HEK293 (cell line): ENCODE measurements at regions not wholly inside any gene's neighbourhood (a gene's known extent, or its start where the extent isn't known, plus 50 kb on each side); places are given as distances from the start of the nearest gene placed in this dataset.

Experiments
- CTCF ChIA-PET: fragments of 350-600 bp; formaldehyde crosslinking; extraction: SDS; loops from one replicate; lab custom pipeline; 2021; ENCODE audit warnings: antibody characterized with exemption; lab: Yijun Ruan, JAX
- POLR2A ChIA-PET: fragments of 300-600 bp; formaldehyde crosslinking; extraction: SDS; loops from one replicate; lab custom pipeline; 2020; ENCODE audit warnings: antibody characterized with exemption, inconsistent platforms; lab: Yijun Ruan, JAX
- H3K27ac ChIP-seq: fragments of 200-500 bp; sonication (Bioruptor generic); 2 replicates; pipeline ENCODE4 v1.5.1; 2014; ENCODE audit warnings: low read depth, low read length, control low read depth, inconsistent platforms; ENCODE audit errors: extremely low read depth
- H3K36me3 ChIP-seq, 2 experiments: fragments of 200-500 bp in 1 of 2; sonication (Bioruptor generic) in 1 of 2; 1 replicate in 1 of 2; 2 replicates in 1 of 2; pipeline ENCODE4 v1.5.1; 2014 to 2017; ENCODE audit warnings: inconsistent platforms in 2 of 2, low read length in 2 of 2; ENCODE audit not compliant: control insufficient read depth in 2 of 2, insufficient read depth in 1 of 2
- H3K4me1 ChIP-seq: fragments of 200-500 bp; sonication (Bioruptor generic); 2 replicates; pipeline ENCODE4 v1.5.1; 2014; ENCODE audit warnings: mild to moderate bottlenecking, low read length, inconsistent platforms; ENCODE audit not compliant: control insufficient read depth, insufficient read depth
- H3K4me3 ChIP-seq: 2 replicates; pipeline ENCODE4 v1.5.1; 2011; ENCODE audit warnings: low read depth, mild to moderate bottlenecking, control low read depth, low read length, moderate library complexity
- H3K9me3 ChIP-seq: fragments of 200-500 bp; sonication (Bioruptor generic); 2 replicates; pipeline ENCODE4 v1.5.1; 2014; ENCODE audit warnings: low read depth, low read length, inconsistent platforms; ENCODE audit not compliant: control insufficient read depth, insufficient read depth
- GLI2 ChIP-seq: fragments of 450-650 bp; formaldehyde crosslinking; IDR thresholded peaks from 2 replicates; pipeline ENCODE4; 2017; ENCODE audit warnings: missing biosample characterization, missing genetic modification characterization, low read depth, borderline replicate concordance
- KLF16 ChIP-seq: fragments of 450-650 bp; formaldehyde crosslinking; IDR thresholded peaks from 2 replicates; pipeline ENCODE4 v1.5.1; 2017; ENCODE audit warnings: missing biosample characterization, missing genetic modification characterization
- ZIC2 ChIP-seq: fragments of 450-650 bp; formaldehyde crosslinking; IDR thresholded peaks from 2 replicates; pipeline ENCODE4 v1.5.1; 2016; ENCODE audit warnings: missing biosample characterization, missing genetic modification characterization
- ZNF10 ChIP-seq: fragments of 450-650 bp; formaldehyde crosslinking; IDR thresholded peaks from 2 replicates; pipeline ENCODE4 v1.5.1; 2017; ENCODE audit warnings: missing biosample characterization, missing genetic modification characterization
- ZNF114 ChIP-seq: fragments of 450-650 bp; formaldehyde crosslinking; IDR thresholded peaks from 2 replicates; pipeline ENCODE4 v1.5.0; 2017; ENCODE audit warnings: missing biosample characterization, missing genetic modification characterization
- ZNF133 ChIP-seq: fragments of 450-650 bp; formaldehyde crosslinking; IDR thresholded peaks from 2 replicates; pipeline ENCODE4 v1.5.1; 2016; ENCODE audit warnings: missing biosample characterization, missing genetic modification characterization
- ZNF214 ChIP-seq: fragments of 450-650 bp; formaldehyde crosslinking; IDR thresholded peaks from 2 replicates; pipeline ENCODE4 v1.5.1; 2017; ENCODE audit warnings: missing biosample characterization, mild to moderate bottlenecking, missing genetic modification characterization, borderline replicate concordance
- ZNF350 ChIP-seq: fragments of 450-650 bp; formaldehyde crosslinking; IDR thresholded peaks from 2 replicates; pipeline ENCODE4 v1.5.0; 2017; ENCODE audit warnings: missing biosample characterization, mild to moderate bottlenecking, missing genetic modification characterization
- ZNF366 ChIP-seq: fragments of 450-650 bp; formaldehyde crosslinking; conservative IDR thresholded peaks from 2 replicates; pipeline ENCODE4 v1.5.1; 2016; ENCODE audit warnings: missing biosample characterization, missing genetic modification characterization
- ZNF394 ChIP-seq: fragments of 450-650 bp; formaldehyde crosslinking; IDR thresholded peaks from 2 replicates; pipeline ENCODE4 v1.5.1; 2016; ENCODE audit warnings: missing biosample characterization, missing genetic modification characterization, mild to moderate bottlenecking, moderate library complexity, borderline replicate concordance
- ZNF510 ChIP-seq: fragments of 450-650 bp; formaldehyde crosslinking; IDR thresholded peaks from 2 replicates; pipeline ENCODE4 v1.5.1; 2018; ENCODE audit warnings: mild to moderate bottlenecking, missing genetic modification characterization, missing biosample characterization; ENCODE audit not compliant: insufficient replicate concordance
- ZNF548 ChIP-seq: fragments of 450-650 bp; formaldehyde crosslinking; IDR thresholded peaks from 2 replicates; pipeline ENCODE4 v1.5.1; 2016; ENCODE audit warnings: missing biosample characterization, missing genetic modification characterization
- ZNF664 ChIP-seq: fragments of 450-650 bp; formaldehyde crosslinking; IDR thresholded peaks from 2 replicates; pipeline ENCODE4 v1.5.1; 2016; ENCODE audit warnings: missing biosample characterization, missing genetic modification characterization
- ZNF701 ChIP-seq: fragments of 450-650 bp; formaldehyde crosslinking; IDR thresholded peaks from 2 replicates; pipeline ENCODE4 v1.5.1; 2016; ENCODE audit warnings: missing biosample characterization, missing genetic modification characterization
- TF ChIP-seq, protein P1 (sequence below): fragments of 450-650 bp; formaldehyde crosslinking; IDR thresholded peaks from 2 replicates; pipeline ENCODE4 v1.5.1; 2016; ENCODE audit warnings: missing biosample characterization, missing genetic modification characterization
- TF ChIP-seq, protein P2 (sequence below): fragments of 450-650 bp; formaldehyde crosslinking; IDR thresholded peaks from 2 replicates; pipeline ENCODE4 v1.5.1; 2016; ENCODE audit warnings: missing biosample characterization, missing genetic modification characterization
- TF ChIP-seq, protein P3 (sequence below): fragments of 450-650 bp; formaldehyde crosslinking; IDR thresholded peaks from 2 replicates; pipeline ENCODE4 v1.5.1; 2017; ENCODE audit warnings: missing biosample characterization, missing genetic modification characterization
- TF ChIP-seq, protein P4 (sequence below): fragments of 450-650 bp; formaldehyde crosslinking; IDR thresholded peaks from 2 replicates; pipeline ENCODE4 v1.5.1; 2016; ENCODE audit warnings: missing biosample characterization, missing genetic modification characterization, low read depth
- TF ChIP-seq, protein P5 (sequence below): fragments of 450-650 bp; formaldehyde crosslinking; IDR thresholded peaks from 2 replicates; pipeline ENCODE4 v1.5.1; 2016; ENCODE audit warnings: missing biosample characterization, missing genetic modification characterization

DNA sequence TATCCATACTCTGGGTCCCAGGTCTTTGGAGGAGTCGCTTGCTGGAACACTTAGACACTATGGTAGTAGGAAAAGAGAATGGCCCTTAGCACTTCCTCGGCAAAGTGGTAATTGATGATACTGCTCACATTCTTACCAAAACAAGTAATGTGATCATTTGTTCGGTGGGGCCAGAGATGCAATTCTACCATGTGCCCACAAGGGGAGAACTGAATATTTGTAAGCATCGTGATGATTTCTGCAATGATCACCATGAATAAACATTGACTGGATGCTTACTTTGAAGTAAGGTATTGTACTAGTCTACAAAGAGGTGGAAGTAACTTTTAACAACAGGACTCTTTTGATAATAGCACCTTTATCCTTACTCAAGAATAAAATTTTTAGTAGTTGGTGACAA is 109.7 kb downstream of the CD8B2 start:
- POLR2A ChIA-PET: no interaction called here
- Histone ChIP-seq H3K9me3 (no peaks in the 10 kb centered on the region), H3K36me3 (no peaks in the 10 kb centered on the region), H3K4me1 (no peaks in the 10 kb centered on the region), H3K4me3 (no peak overlapping the region), H3K27ac (no peak overlapping the region)
- no peak for TF ChIP-seq ZIC2 (tag by site-specific recombination)
- TF ChIP-seq ZNF394 (tag by site-specific recombination): no peak
- TF ChIP-seq ZNF510: no peak
- CTCF ChIA-PET: no interaction called here

DNA sequence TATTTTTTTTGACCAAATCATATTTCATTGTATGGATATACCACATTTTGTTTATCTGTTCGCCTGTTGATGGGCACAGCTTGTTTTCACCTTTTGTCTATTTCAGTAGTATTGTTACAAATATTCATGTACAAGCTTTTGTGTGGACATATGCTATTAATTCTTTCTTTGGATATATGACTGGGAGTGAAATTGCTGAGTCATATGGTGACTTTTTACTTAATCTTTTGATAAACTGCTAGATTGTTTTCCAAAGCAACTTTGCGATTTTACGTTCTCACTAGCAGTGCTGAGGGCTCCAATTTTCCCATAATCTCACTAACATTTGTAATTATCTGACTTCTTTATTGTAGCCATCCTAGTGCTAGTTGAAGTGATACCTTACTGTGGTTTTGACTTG is 112.4 kb downstream of the CD8B2 start:
- Histone ChIP-seq H3K27ac (no peak overlapping the region), H3K4me1 (no peaks in the 10 kb centered on the region), H3K36me3 (no peaks in the 10 kb centered on the region), H3K9me3 (no peaks in the 10 kb centered on the region), H3K4me3 (no peak overlapping the region)
- ChIA-PET CTCF (no interaction called here), POLR2A (no interaction called here)
- TF ChIP-seq KLF16 (tag by site-specific recombination) (no peak), GLI2 (tag by site-specific recombination) (no peak), ZNF114 (no peak), ZNF10 (no peak), ZNF214 (tag by site-specific recombination) (no peak), ZNF664 (no peak), ZNF701 (tag by site-specific recombination) (no peak), ZNF350 (tag by site-specific recombination) (no peak), ZNF133 (tag by site-specific recombination) (no peak), ZNF548 (tag by site-specific recombination) (no peak), ZNF366 (tag by site-specific recombination) (no peak)
- TF ChIP-seq, protein P1, sequence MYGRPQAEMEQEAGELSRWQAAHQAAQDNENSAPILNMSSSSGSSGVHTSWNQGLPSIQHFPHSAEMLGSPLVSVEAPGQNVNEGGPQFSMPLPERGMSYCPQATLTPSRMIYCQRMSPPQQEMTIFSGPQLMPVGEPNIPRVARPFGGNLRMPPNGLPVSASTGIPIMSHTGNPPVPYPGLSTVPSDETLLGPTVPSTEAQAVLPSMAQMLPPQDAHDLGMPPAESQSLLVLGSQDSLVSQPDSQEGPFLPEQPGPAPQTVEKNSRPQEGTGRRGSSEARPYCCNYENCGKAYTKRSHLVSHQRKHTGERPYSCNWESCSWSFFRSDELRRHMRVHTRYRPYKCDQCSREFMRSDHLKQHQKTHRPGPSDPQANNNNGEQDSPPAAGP (tag by site-specific recombination): no peak
- TF ChIP-seq, protein P2, sequence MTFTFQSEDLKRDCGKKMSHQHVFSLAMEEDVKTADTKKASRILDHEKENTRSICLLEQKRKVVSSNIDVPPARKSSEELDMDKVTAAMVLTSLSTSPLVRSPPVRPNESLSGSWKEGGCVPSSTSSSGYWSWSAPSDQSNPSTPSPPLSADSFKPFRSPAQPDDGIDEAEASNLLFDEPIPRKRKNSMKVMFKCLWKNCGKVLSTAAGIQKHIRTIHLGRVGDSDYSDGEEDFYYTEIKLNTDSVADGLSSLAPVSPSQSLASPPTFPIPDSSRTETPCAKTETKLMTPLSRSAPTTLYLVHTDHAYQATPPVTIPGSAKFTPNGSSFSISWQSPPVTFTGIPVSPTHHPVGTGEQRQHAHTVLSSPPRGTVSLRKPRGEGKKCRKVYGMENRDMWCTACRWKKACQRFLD (tag by site-specific recombination): no peak
- TF ChIP-seq, protein P3, sequence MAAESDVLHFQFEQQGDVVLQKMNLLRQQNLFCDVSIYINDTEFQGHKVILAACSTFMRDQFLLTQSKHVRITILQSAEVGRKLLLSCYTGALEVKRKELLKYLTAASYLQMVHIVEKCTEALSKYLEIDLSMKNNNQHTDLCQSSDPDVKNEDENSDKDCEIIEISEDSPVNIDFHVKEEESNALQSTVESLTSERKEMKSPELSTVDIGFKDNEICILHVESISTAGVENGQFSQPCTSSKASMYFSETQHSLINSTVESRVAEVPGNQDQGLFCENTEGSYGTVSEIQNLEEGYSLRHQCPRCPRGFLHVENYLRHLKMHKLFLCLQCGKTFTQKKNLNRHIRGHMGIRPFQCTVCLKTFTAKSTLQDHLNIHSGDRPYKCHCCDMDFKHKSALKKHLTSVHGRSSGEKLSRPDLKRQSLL (tag by site-specific recombination): no peak
- TF ChIP-seq, protein P4, sequence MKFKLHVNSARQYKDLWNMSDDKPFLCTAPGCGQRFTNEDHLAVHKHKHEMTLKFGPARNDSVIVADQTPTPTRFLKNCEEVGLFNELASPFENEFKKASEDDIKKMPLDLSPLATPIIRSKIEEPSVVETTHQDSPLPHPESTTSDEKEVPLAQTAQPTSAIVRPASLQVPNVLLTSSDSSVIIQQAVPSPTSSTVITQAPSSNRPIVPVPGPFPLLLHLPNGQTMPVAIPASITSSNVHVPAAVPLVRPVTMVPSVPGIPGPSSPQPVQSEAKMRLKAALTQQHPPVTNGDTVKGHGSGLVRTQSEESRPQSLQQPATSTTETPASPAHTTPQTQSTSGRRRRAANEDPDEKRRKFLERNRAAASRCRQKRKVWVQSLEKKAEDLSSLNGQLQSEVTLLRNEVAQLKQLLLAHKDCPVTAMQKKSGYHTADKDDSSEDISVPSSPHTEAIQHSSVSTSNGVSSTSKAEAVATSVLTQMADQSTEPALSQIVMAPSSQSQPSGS (tag by site-specific recombination): no peak
- TF ChIP-seq, protein P5, sequence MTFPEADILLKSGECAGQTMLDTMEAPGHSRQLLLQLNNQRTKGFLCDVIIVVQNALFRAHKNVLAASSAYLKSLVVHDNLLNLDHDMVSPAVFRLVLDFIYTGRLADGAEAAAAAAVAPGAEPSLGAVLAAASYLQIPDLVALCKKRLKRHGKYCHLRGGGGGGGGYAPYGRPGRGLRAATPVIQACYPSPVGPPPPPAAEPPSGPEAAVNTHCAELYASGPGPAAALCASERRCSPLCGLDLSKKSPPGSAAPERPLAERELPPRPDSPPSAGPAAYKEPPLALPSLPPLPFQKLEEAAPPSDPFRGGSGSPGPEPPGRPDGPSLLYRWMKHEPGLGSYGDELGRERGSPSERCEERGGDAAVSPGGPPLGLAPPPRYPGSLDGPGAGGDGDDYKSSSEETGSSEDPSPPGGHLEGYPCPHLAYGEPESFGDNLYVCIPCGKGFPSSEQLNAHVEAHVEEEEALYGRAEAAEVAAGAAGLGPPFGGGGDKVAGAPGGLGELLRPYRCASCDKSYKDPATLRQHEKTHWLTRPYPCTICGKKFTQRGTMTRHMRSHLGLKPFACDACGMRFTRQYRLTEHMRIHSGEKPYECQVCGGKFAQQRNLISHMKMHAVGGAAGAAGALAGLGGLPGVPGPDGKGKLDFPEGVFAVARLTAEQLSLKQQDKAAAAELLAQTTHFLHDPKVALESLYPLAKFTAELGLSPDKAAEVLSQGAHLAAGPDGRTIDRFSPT (tag by site-specific recombination): no peak
